Fibroblast of gingiva (primary cell): ENCODE measurements at regions not wholly inside any gene's neighbourhood (a gene's known extent, or its start where the extent isn't known, plus 50 kb on each side); places are given as distances from the start of the nearest gene placed in this dataset.

Experiments
- DNase-seq: peaks from one replicate; pipeline ENCODE4 v3.0.0-alpha.2; 2011; ENCODE audit warnings: low read depth

DNA sequence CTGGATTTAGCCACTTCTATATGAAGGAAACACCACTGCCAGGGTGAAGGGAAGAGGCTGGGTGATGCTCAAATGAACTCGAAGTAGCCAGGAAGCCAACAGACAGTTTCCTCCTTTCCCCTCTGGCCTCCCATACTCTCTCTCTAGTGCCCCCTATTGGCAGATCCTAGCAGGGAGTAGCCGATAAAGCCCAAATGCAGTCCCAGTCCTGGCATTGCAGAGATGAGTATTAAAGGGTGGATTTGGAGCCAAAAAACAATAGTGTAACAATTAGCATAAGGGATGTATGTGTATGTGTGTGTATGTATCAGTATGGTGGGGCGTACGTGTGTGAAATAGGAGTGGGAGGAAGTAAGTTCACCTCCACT, 213.8 kb upstream of the LDB2 start:
- DNase-seq, result no peak

DNA sequence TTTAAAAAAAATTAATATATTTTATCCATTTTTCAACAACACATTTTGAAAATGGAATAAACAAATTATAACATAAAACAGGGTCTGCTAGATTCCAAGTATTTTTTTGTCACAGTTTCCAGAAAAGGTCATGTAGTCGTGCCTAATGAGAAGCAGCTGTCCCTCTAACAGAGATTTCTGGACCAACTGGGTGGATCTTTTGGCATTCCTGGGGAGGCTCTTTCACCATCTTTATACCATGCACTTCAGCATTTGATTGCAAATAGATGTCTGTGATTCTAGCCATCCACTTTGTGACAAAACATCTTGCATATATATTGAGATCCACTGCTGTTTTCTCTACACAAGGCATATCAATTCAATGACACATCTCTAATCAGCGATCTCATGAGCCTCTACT, 210.7 kb upstream of the LDB2 start:
- DNase-seq, result peak; percentile 75

DNA sequence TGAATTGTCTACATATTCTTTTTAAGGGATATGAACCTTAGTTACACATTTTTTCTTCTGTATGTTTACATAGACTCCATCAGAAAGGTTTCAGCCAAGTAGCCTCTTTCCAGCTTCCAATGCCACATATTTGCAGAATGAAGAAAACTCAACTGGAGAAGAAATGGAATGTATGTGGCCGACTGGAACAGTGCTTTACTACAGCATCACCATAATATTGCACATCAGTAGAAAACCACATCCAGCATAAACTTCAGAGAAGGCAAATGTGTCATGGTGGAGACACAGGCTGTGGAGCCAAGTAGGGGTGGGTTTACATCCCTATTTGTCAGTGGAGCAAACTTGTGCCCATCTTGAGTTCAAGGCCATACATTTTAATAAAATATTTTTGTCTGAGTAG, 204.8 kb upstream of the LDB2 start:
- DNase-seq, result peak; percentile 80

DNA sequence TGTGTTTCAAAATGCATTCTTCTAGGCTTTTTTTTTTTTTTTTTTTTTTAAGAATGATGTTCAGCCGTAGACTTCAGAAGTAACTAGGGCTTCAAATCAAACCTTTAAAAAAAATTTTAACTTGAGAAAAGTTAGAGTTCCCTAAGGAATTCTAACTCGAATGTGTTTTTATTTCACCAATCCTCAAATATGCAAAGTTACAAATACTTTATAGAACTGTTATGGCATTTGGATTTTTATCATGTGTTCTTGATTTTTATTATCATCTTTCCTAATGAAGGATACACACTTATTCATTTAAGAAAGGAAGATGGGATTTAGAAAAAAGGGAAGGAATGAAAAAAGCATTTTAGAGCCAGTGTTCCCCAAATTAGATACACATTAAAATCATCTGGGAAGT, 200.6 kb upstream of the LDB2 start:
- DNase-seq, result peak; percentile 18

DNA sequence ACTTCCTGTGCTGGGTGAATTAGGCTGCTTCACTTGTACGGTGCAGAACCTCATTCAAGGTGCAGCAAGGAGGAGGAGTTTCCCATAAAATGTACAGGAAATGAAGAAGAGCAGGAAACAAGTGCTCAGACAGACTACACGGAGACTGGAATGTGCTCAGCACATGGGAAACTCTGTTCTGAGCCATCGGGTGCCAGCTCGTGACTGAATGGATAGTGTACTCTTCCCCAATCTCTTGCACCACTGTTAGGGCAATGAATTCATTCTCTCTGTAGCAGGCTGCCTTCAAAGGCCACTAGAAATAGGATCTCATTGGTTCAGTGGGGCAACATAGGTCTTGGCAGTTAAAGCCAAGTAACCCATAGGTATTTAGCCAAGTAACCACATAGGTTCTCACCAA, 200.0 kb upstream of the LDB2 start:
- no peak for DNase-seq

DNA sequence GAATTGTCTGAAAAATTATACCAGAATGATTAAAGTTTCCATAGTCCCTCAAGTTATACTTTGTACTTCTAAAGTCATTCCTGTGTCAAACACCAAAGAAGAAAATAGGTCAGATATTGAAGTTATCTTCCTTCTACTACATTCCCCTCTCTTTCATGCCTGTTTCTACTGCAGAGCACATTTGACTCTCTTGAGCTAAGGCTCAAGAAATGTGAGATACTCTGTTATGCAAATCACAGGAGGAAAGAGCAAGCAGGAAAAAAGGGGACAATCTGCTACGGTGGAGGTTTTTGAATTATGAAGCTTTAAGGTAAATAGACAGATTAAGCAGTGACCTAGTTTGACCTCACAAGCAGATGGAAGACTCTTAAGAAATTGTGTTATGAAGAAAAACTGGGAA, 198.9 kb upstream of the LDB2 start:
- no peak for DNase-seq

DNA sequence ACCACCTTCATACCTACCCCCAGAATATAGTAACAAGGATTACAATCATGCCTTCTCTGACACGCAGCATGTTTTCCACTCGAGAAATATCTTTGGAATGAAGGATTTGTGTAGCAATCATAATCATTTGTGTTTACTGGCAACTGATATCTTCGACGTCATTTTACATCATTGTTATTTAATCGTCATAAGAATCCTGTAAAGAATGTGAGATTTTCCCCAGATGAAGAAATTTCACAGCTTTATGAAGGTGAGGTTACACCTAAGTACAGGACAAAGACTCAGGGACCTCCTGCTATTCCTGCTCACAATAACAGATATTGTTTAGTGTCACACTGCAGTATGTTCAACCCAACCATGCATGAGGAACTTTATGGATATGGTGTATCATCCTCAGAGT, 198.2 kb upstream of the LDB2 start:
- DNase-seq, result no peak

DNA sequence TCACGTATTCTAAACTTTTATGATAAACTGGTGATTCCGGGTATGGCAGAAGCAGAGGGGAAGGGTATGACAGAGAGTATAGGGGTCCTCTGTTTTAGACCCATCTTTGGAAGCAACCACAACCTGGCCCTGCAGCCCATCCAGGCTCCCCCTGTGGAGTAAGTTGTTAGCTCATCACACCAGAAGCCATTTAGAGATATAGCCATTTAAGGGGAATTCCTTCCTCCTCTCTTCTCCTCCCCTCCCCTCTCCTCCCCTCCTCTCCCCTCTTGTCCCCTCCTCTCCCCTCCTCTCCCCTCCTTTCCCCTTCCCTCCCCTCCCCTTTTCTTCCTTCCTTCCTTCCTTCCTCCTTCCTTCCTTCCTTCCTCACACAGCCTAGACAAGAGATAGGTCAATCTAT, 197.3 kb upstream of the LDB2 start:
- DNase-seq, result no peak

DNA sequence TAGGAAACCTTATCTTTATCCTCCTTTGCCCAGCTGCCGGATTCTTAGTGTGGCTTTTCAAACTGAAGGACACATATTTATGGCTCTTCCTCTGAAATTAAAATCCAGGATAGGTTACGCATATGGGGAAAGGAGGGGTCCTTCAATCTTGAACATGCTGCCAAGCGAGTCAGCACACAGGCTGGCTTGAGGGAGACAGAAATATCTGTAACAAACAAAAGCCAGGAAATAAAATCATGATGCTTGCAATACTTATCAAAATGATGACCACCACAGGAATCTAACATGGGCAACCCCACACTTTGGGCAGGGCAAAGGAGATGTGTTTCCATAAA, 196.4 kb upstream of the LDB2 start:
- no peak for DNase-seq

DNA sequence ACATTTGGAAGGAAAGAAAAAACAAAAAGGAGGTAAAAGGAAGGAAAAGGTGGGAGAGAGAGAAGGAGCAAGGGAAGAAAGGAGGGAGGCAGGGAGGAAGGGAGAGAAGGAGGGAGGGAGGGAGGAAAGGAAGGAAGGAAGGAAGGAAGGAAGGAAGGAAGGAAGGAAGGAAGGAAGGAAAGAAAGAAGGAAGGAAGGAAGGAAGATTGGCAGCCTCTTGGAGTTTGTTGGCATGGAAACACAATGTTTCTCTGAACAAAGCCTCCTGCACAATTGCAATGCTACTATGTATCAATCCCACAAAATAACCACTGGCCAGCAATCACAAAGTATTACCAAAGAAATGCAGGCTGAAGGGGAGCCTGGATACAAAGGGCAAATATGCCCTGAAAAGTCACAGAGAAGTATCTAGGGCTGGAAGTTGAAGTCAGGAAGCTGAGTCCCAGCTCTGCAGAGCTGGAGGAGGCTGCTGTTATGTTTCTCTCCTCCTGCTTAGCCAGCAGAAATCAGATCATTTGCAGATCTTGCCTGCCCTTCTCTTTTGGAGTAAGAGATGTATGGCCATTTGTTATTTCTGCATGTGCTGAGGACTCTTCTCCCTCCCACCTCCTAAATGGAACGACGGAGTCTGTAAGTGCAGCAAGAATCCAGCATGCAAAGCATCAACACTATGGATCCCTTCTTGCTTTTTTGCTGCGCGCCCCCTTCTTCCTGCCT, 195.9 kb upstream of the LDB2 start:
- peak; percentile 48 for DNase-seq

DNA sequence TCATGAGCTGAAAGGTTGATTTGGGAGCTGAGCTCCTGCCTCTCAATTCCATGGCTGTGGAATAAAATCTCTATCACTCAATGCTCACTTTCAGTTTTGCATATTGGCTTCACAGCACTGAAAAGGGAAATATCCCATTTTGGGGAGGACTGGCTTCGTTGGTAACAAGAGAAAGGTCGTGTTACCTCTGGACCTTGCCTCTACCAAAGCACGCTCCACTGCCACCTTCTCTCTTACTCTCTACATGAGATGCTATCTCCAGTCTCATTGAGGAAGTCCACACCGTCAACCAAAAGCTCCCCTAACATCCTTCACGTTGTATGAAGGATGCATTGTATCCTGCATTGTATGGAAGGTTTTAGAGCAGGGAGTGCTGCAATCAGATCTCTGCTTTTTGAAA, 195.0 kb upstream of the LDB2 start:
- no peak for DNase-seq

DNA sequence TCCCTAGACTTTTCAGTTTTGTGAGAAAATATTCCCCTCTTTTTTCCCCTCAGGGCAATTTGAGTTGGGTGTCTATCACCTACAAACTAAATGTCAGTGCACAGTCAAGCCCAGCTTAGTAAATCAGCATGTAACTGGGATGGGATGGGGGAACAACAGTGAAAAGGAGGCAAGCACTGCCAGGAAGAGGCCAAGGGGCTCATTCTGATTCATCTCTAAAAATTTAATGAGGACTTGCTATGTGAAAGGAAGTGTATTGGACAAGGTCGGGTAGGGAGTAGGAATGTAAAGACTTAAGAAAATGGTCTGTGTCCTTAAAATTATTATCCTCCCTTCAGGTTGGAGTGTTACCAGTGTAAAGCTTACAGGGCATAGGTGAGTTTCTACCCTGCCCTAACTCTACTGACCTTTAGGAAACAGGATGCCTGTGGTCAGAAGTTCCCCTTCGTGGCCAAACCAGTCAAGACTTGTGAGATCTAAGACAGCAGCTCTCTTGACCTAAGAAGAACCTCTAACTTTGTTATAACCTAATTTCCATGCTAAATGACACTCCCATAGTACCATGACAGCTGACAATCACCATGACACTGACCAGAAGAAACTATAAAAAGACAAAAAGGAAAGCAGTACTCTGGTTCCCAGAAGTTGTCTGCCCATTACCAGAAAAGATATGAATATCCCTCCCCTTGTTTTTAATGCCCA, 194.4 kb upstream of the LDB2 start:
- DNase-seq, result no peak

DNA sequence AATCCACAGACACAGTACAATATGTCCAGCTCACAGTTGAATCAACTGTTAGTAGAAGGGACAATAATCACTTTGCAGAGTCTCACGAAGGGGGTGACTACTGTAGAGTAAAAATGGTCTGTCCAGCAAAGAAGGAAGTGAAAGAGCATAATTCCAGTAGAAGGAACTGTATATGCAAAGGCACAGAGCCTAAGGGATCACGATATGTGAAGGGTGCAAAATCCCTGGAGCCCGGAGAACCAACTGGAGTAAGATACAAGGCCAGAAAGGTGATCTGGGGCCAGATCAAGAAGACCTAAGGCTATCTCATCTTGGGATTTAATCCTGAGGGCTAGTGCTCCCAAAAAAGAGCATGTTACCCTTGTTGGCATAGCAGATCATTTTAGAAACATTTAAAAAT, 192.7 kb upstream of the LDB2 start:
- no peak for DNase-seq

DNA sequence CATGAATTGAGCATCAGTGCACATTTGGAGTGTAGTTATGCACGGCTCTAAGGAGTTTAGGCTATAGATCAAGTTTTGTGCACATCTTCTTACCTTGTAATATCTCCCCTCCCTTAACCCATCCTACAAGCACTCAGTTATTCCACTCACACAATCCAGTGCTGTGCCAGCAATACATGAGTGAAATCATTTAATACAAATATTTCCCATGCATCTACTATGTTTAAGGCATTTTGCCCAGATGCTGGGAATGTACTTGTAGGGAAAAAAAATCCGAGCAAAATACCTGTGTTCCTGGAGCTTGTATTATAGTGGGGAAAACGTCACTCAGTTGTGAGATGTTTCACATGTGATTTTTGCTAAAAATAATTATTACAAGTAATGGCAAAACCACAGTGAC, 191.6 kb upstream of the LDB2 start:
- no peak for DNase-seq

DNA sequence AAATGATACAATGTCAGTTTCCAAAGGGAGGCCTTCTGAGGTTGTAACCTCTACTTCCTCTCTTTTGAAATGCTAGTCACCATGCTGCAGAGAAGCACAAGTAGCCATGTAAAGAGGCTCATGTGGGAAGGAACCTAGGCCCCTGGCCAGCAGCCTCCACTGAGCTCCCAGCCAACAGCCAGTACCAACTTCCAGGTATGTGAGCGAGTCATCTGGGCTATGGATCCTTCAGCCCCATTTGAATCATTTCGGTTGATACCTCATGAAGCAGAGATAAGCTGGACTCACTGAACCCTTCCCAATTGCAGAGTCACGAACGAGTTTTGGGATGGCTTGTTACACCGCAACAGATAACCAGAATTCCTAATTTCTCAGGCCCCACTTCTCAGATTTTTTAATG, 187.0 kb upstream of the LDB2 start:
- DNase-seq, result no peak

DNA sequence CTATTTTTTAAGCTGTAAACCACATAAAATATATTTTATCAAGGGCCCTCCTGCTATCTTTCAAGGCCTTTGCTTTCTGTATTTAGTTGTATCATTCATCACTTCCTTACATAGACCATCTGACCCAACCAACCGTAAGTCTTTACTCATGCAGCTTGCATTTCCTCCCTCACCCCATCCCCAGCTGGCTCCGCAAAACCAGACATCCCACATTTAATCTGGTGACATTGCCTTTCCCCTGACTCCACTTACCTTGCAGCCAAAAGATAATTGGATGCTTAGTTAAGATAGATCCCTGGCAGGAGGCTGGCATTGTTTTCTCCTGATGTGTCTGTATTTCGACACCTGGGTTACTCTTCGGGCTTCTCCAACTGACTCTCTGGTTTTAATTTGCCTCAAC, 183.7 kb upstream of the LDB2 start:
- peak; percentile 54 for DNase-seq

DNA sequence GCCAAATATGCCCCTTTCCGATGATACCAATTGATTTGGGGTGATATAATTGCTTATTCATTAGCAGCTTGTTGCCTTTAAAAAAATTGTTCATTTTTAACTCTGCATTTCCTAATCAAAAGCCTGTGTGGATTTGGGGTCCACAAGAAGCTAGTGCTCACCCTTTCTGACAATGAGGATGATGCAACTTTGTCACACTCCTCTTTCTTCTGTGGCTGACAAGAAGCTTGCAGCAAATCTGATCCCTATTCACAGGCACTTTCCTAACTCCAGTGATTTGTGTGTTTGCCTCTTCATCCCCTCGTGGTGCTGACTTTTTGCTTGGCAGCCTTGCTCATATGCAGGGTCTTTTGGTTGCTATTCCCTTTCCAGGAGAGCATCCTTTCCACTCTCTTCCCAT, 182.7 kb upstream of the LDB2 start:
- DNase-seq, result no peak

DNA sequence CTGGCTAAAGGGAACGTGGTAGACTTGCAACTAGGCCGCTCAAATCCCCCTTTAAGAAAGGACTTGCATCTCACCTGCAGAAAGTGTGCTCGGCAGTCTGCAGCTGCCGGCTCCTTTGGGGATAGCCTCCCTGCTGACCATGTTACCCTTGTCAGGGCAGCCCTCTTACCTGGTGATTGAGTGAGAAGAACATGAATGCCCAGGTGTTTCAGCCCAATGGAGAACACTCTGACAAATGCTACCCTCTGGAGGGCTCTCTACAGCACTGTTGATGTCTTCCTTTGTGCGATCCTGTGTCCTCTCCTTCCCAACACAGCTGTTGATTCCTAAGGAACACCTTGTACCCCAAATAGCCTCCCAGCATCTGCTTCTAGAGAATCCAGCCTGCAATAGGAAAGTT, 178.7 kb upstream of the LDB2 start:
- DNase-seq, result no peak

DNA sequence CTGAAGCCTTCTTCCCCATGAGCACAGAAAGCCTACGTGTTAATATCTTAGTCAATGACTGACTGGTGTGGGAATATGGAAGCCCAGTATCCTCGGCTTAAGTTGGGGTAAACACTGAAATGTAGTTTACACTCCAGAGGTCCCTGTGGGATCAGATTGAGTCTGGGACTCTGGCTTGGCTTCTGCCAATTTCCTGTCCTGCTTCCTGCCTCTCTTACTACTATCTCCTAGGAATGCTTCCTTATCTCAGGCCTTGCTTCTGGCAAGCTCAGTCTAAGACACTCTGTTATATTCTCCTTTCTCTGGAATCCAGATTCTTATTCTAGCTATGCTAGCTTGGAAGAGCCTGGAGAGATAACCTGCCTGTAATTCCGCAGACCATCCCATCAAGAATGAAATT, 174.0 kb upstream of the LDB2 start:
- no peak for DNase-seq

DNA sequence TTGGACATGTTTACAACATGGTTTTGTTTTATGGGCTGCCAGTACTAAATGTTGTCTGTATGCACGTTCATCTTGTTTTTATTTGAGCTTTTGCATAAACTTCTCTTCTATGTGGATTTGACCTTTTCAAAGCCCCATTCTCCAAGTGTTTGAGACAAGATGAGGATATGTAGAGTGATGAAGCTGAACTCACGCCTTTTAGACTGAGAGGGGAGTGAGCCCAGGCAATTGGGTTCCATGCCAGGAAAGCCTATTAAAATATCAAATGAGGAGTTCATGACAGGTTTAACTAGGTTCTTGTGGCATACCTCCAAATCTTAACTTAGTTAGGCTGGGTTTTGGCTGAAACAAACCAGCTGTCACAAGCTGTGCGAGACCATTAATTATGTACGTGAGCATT, 170.4 kb upstream of the LDB2 start:
- no peak for DNase-seq

DNA sequence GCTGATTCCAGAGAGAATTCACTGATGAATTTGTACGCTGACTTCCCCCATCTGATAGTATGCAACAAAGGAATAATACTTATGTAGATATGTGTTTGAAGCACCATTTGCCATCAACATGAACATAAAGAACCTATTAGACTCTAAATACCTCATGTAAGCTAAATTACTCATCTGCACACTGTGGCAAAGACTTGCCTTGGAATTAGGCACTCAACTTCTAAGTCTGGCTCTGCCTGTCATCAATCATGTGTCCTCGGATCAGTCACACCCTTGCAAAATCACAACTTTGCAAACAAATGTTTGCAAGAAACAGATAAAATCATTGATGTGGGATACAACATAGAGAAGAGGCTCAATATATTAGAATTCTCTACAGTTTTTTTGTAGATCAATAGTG, 169.9 kb upstream of the LDB2 start:
- DNase-seq, result peak; percentile 12

DNA sequence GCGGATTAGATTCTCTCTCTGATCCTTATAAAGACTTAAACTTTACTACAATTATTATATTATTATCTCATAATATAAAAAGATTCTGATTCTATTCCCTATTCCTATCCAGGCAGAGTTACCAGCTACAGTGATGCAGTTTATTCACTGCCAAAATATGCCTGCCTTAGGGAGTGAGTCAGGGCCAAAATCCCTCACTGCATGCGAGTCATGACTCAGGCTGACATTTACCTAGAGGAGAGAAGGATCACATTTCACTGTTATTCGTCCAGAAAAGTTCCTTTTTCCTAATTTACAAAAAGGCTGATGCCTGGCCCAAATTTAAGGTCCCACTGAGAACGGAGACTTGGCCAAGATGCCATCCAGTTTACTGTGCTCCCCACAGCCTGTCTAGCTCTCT, 168.5 kb upstream of the LDB2 start:
- peak; percentile 89 for DNase-seq

DNA sequence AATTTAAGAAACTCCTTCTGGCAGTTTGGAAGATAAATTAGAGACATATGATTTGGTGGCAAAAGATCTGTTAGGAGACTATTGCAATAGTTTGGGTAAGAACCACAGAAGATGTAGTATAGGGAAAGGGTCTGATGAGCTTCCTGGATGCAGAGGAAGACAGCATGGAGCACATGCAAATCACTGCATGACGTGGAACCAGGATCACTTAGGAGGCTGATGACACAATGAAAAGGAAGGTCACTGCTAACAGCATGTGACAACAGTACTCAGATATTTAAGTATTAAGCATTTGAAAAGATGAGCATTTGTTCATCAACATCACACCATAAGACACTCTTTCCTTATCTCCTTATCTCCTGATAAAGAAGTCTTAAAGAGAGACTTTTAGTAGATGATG, 167.8 kb upstream of the LDB2 start:
- peak; percentile 13 for DNase-seq

DNA sequence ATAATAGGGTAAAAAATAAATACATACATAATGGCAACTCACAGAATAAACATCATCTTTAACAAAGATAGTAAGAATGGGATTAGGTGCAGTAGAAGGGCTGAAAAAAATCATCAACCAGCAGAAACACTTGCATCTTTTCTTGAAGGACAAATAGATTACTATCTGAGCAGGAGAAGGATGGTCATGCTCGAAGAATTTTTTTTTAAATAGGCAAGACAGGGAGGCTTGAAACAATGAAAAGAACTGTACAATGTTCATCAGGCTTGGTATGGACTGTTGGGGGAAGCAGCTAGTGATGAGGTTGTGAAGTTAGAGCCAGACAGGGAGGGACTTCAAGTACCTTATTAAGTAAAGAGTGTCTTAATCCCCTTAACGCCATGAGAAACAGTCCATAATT, 167.4 kb upstream of the LDB2 start:
- DNase-seq, result no peak
